ENCODE measurements at regions not wholly inside any gene's neighbourhood (a gene's known extent, or its start where the extent isn't known, plus 50 kb on each side); places are given as distances from the start of the nearest gene placed in this dataset.

DNA sequence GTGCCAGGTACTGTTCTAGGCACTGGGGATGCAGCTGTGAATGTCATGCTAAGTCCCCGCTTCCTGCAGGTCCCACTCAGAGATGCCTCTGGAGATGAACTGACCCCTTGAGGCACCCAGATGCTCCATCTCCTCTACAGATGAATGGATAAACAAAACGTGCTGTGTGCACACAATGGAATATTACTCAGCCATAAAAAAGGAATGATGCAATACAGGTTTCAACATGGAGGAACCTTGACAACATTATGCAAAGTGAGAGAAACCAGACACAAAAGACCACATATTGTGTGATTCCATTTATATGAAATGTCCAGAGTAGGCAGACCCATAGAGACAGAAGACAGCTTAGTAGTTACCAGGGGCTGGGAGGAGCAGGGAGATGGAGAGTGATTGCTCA lies 320.1 kb upstream of the DIO3 start:
- 46 to 48% methylated on average over 2 of the region's 2 CpGs for WGBS, 2 experiments (ENCODE audit: low coverage in 1 of 2, low lambda C conversion rate in 2 of 2, missing lambda C conversion rate in 2 of 2)
- H3F3A ChIP-seq (ENCODE audit: insufficient read depth), result no peaks in the 10 kb centered on the region
- H3K9ac ChIP-seq, result no peak overlapping the region
- H3K27me3 ChIP-seq (replicated peaks; ENCODE audit: insufficient read depth), result no peaks in the 10 kb centered on the region; the same call in none of the 2 replicates
- H2AFZ ChIP-seq, result no peak overlapping the region
- no peaks in the 10 kb centered on the region for H3K9me3 ChIP-seq (ENCODE audit: low read depth)
- no peak for DNase-seq
- H3K36me3 ChIP-seq (ENCODE audit: low read depth), result no peaks in the 10 kb centered on the region
- in situ Hi-C loops (cut with MboI), result no loop called here
- H3K4me2 ChIP-seq (ENCODE audit: unreplicated experiment), result no peak overlapping the region
- H3K9me2 ChIP-seq (ENCODE audit: insufficient read depth), result no peaks in the 10 kb centered on the region
- H3K27ac ChIP-seq, result no peak overlapping the region
- no peaks in the 10 kb centered on the region for H3K4me1 ChIP-seq (ENCODE audit: insufficient read depth)
- no peak overlapping the region for H3K4me3 ChIP-seq
- no peak for TF ChIP-seq EZH2phosphoT487 (IDR thresholded peaks at IDR 0.05; ENCODE audit: insufficient read depth, low read depth)
- TF ChIP-seq EZH2 (IDR thresholded peaks at IDR 0.05; ENCODE audit: insufficient read depth, poor library complexity, severe bottlenecking), result no peak
- H3K79me2 ChIP-seq (ENCODE audit: insufficient read depth), result no peaks in the 10 kb centered on the region
- H4K20me1 ChIP-seq (ENCODE audit: insufficient read depth), result no peaks in the 10 kb centered on the region

DNA sequence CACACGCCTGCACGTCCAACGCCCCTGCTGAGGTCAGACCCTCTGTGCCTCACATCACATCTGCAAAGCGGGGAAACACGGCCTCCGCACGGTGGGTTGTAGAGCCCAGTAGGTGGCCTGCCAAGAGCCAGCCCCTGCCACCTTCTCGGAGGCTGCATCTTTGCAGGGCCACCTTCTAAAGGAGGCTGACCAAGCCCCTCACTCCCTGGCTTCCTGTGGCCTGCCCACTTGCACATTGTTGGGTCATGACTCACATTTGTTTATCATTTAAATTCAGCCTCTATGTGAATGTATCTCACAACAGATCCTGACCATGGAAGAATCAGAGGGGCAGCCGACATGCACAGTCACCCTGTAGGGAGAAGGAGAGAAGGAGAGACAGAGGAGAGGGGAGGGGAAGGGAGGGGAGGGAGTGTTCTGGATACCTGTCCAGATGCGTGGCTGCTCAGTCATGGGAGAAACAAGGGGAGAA lies 319.5 kb upstream of the DIO3 start:
- Histone ChIP-seq H3F3A (ENCODE audit: insufficient read depth) (no peaks in the 10 kb centered on the region), H3K27me3 (replicated peaks; ENCODE audit: insufficient read depth) (no peaks in the 10 kb centered on the region; the same call in none of the 2 replicates), H3K4me1 (ENCODE audit: insufficient read depth) (no peaks in the 10 kb centered on the region), H3K36me3 (ENCODE audit: low read depth) (no peaks in the 10 kb centered on the region), H3K79me2 (ENCODE audit: insufficient read depth) (no peaks in the 10 kb centered on the region), H3K9me3 (ENCODE audit: low read depth) (no peaks in the 10 kb centered on the region), H3K4me3 (no peak overlapping the region), H3K27ac (no peak overlapping the region), H3K9me2 (ENCODE audit: insufficient read depth) (no peaks in the 10 kb centered on the region), H4K20me1 (ENCODE audit: insufficient read depth) (no peaks in the 10 kb centered on the region), H2AFZ (no peak overlapping the region), H3K4me2 (ENCODE audit: unreplicated experiment) (no peak overlapping the region), H3K9ac (no peak overlapping the region)
- DNase-seq, result no peak
- TF ChIP-seq EZH2 (IDR thresholded peaks at IDR 0.05; ENCODE audit: insufficient read depth, poor library complexity, severe bottlenecking) (no peak), EZH2phosphoT487 (IDR thresholded peaks at IDR 0.05; ENCODE audit: insufficient read depth, low read depth) (no peak)
- 67 to 70% methylated on average over 10 of the region's 10 CpGs for WGBS, 2 experiments (ENCODE audit: low coverage in 1 of 2, low lambda C conversion rate in 2 of 2, missing lambda C conversion rate in 2 of 2)
- in situ Hi-C loops (cut with MboI), result no loop called here

DNA sequence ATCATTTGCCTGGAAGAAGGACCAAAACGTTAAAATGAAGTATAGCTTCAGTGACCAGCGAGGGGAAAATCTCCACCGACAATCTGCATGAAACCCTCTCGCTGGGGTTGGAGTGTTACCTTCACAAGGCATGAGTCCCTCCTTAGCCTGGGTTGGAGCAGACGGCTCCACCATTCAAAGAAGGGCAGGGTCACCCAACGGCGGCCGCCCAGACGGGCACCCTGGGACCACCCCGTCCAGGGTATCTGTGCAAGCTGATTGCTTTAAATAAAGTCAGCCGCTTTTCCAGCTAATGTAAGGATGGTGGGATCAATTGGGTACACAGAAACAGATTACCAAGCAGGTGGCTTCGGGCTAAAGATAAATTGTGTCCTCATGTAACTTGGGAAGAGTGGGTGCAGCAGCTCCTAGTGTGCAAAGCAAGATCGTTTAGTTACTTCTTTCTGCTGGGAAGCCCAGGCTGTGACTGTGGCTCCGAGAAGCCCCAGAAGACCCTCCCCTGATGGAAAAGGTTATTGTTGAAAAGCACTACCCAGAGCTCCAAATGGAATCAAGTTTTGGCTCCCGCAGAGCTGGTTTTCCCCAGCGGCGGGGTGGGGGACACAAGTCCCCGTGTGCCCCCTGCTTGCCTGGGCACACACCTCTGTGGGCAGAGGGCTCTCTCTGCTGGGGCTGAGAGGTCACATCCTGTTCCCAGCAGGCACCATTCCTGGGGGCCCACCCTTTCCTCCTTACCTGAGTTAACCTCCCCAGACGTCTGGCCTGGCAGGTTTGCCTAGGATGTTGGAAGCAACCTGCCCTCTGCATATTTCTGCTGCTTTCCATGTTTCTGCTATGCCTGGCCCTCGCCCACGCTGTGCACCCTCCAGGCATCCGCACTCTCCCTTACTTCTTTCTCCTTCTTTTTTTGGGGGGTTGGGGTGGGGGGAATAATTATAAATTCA lies 318.6 kb upstream of the DIO3 start:
- Histone ChIP-seq H4K20me1 (ENCODE audit: insufficient read depth) (no peaks in the 10 kb centered on the region), H3K9me3 (ENCODE audit: low read depth) (no peaks in the 10 kb centered on the region), H3K27ac (no peak overlapping the region), H3K79me2 (ENCODE audit: insufficient read depth) (no peaks in the 10 kb centered on the region), H3F3A (ENCODE audit: insufficient read depth) (no peaks in the 10 kb centered on the region), H3K27me3 (replicated peaks; ENCODE audit: insufficient read depth) (no peaks in the 10 kb centered on the region; the same call in none of the 2 replicates), H3K4me1 (ENCODE audit: insufficient read depth) (no peaks in the 10 kb centered on the region), H3K9ac (no peak overlapping the region), H3K4me3 (no peak overlapping the region), H3K4me2 (ENCODE audit: unreplicated experiment) (no peak overlapping the region), H3K9me2 (ENCODE audit: insufficient read depth) (no peaks in the 10 kb centered on the region), H3K36me3 (ENCODE audit: low read depth) (no peaks in the 10 kb centered on the region), H2AFZ (no peak overlapping the region)
- DNase-seq, result no peak
- WGBS, 2 experiments (ENCODE audit: low coverage in 1 of 2, low lambda C conversion rate in 2 of 2, missing lambda C conversion rate in 2 of 2), result 55 to 61% methylated on average over 22 of the region's 22 CpGs
- in situ Hi-C loops (cut with MboI), result no loop called here
- TF ChIP-seq EZH2phosphoT487 (IDR thresholded peaks at IDR 0.05; ENCODE audit: insufficient read depth, low read depth) (no peak), EZH2 (IDR thresholded peaks at IDR 0.05; ENCODE audit: insufficient read depth, poor library complexity, severe bottlenecking) (no peak)

DNA sequence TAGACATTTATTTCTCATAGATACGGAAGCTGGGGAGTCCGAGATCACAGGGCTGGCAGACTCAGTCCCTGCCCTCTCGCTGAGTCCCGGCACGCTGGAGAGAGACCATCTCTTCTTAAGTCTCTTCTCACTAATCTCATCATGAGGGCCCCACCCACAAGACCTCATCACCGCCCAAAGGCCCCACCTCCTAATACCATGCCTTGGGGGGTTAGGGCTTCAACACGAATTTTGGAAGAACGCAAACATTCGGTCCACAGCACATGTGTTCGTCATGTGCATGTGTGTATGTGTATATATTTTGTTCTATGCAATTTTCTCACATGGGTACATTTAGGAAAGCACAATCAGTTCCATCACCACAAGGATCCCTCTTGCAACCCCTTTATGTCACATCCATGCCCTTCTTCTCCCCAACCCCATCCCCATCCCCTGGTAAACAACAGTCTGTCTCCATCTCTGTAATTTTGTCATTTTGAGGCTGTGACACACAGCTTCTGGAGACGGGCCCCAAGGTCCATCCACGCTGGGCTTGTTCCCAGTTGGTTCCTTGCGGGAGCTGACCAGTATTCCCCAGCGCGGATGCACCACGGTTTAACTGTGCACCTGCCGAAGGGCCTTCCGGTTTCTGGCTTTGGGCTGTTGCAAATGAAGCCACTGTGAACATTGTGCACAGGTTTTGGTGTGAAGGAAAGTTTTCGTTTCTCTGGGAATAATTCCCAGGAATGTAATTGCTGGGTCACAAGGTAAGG lies 317.5 kb upstream of the DIO3 start:
- H3K4me1 ChIP-seq (ENCODE audit: insufficient read depth), result no peaks in the 10 kb centered on the region
- H4K20me1 ChIP-seq (ENCODE audit: insufficient read depth), result no peaks in the 10 kb centered on the region
- H3K4me2 ChIP-seq (ENCODE audit: unreplicated experiment), result no peak overlapping the region
- no peaks in the 10 kb centered on the region; the same call in none of the 2 replicates for H3K27me3 ChIP-seq (replicated peaks; ENCODE audit: insufficient read depth)
- H3K79me2 ChIP-seq (ENCODE audit: insufficient read depth), result no peaks in the 10 kb centered on the region
- in situ Hi-C loops (cut with MboI), result no loop called here
- H3K27ac ChIP-seq, result no peak overlapping the region
- TF ChIP-seq EZH2 (IDR thresholded peaks at IDR 0.05; ENCODE audit: insufficient read depth, poor library complexity, severe bottlenecking) (no peak), EZH2phosphoT487 (IDR thresholded peaks at IDR 0.05; ENCODE audit: insufficient read depth, low read depth) (no peak)
- DNase-seq, result no peak
- 55 to 60% methylated on average over 19 of the region's 19 CpGs for WGBS, 2 experiments (ENCODE audit: low coverage in 1 of 2, low lambda C conversion rate in 2 of 2, missing lambda C conversion rate in 2 of 2)
- no peak overlapping the region for H3K9ac ChIP-seq
- no peaks in the 10 kb centered on the region for H3K9me2 ChIP-seq (ENCODE audit: insufficient read depth)
- H2AFZ ChIP-seq, result no peak overlapping the region
- H3K36me3 ChIP-seq (ENCODE audit: low read depth), result no peaks in the 10 kb centered on the region
- H3F3A ChIP-seq (ENCODE audit: insufficient read depth), result no peaks in the 10 kb centered on the region
- H3K9me3 ChIP-seq (ENCODE audit: low read depth), result no peaks in the 10 kb centered on the region
- H3K4me3 ChIP-seq, result no peak overlapping the region
